ENCODE measurements at regions not wholly inside any gene's neighbourhood (a gene's known extent, or its start where the extent isn't known, plus 50 kb on each side); places are given as distances from the start of the nearest gene placed in this dataset.

- no peak for DNase-seq (ENCODE audit: extremely low read depth in 1 of 11, low read depth in 9 of 11, low spot score in 4 of 11)
Measured at GRCh38 chr6:24004062-24004461, 122.0 kb upstream of the NRSN1 start.

GRCh38 chr6:24004659-24005058 is 121.4 kb upstream of the NRSN1 start:
- no peak for DNase-seq (ENCODE audit: extremely low read depth in 1 of 11, low read depth in 9 of 11, low spot score in 4 of 11)

- DNase-seq (ENCODE audit: extremely low read depth in 1 of 11, low read depth in 9 of 11, low spot score in 4 of 11) = no peak
Measured at GRCh38 chr6:24006254-24006653, 119.8 kb upstream of the NRSN1 start.

- no peak for DNase-seq (ENCODE audit: extremely low read depth in 1 of 11, low read depth in 9 of 11, low spot score in 4 of 11)
Measured at GRCh38 chr6:24009319-24009718, 116.7 kb upstream of the NRSN1 start.

- no peak for DNase-seq (ENCODE audit: extremely low read depth in 1 of 11, low read depth in 9 of 11, low spot score in 4 of 11)
Measured at GRCh38 chr6:24010133-24010532, 115.9 kb upstream of the NRSN1 start.

- DNase-seq (ENCODE audit: extremely low read depth in 1 of 11, low read depth in 9 of 11, low spot score in 4 of 11) = no peak
Measured at GRCh38 chr6:24016286-24016685, 109.7 kb upstream of the NRSN1 start.

- no peak for DNase-seq (ENCODE audit: extremely low read depth in 1 of 11, low read depth in 9 of 11, low spot score in 4 of 11)
Measured at GRCh38 chr6:24016857-24017256, 109.2 kb upstream of the NRSN1 start.

GRCh38 chr6:24019393-24019792 is 106.6 kb upstream of the NRSN1 start:
- no peak for DNase-seq (ENCODE audit: extremely low read depth in 1 of 11, low read depth in 9 of 11, low spot score in 4 of 11)

- no peak for DNase-seq (ENCODE audit: extremely low read depth in 1 of 11, low read depth in 9 of 11, low spot score in 4 of 11)
Measured at GRCh38 chr6:24019830-24020229, 106.2 kb upstream of the NRSN1 start.

GRCh38 chr6:24026050-24026449 is 100.0 kb upstream of the NRSN1 start:
- no peak for DNase-seq (ENCODE audit: extremely low read depth in 1 of 11, low read depth in 9 of 11, low spot score in 4 of 11)

- DNase-seq (ENCODE audit: extremely low read depth in 1 of 11, low read depth in 9 of 11, low spot score in 4 of 11) = peak in 1 of 11 donors; percentile 22
Measured at GRCh38 chr6:24031496-24031895, 94.5 kb upstream of the NRSN1 start.

GRCh38 chr6:24032896-24033688 is 92.9 kb upstream of the NRSN1 start:
- no peak for DNase-seq (ENCODE audit: extremely low read depth in 1 of 11, low read depth in 9 of 11, low spot score in 4 of 11)

GRCh38 chr6:24043848-24044247 is 82.2 kb upstream of the NRSN1 start:
- DNase-seq (ENCODE audit: extremely low read depth in 1 of 11, low read depth in 9 of 11, low spot score in 4 of 11) = no peak

- DNase-seq (ENCODE audit: extremely low read depth in 1 of 11, low read depth in 9 of 11, low spot score in 4 of 11) = no peak
Measured at GRCh38 chr6:24051942-24052589, 73.9 kb upstream of the NRSN1 start.

GRCh38 chr6:24052590-24052961 is 73.4 kb upstream of the NRSN1 start:
- no peak for DNase-seq (ENCODE audit: extremely low read depth in 1 of 11, low read depth in 9 of 11, low spot score in 4 of 11)

- DNase-seq (ENCODE audit: extremely low read depth in 1 of 11, low read depth in 9 of 11, low spot score in 4 of 11) = no peak
Measured at GRCh38 chr6:24053057-24053456, 73.0 kb upstream of the NRSN1 start.

- DNase-seq (ENCODE audit: extremely low read depth in 1 of 11, low read depth in 9 of 11, low spot score in 4 of 11) = no peak
Measured at GRCh38 chr6:24054388-24054787, 71.6 kb upstream of the NRSN1 start.

- no peak for DNase-seq (ENCODE audit: extremely low read depth in 1 of 11, low read depth in 9 of 11, low spot score in 4 of 11)
Measured at GRCh38 chr6:24056567-24056966, 69.4 kb upstream of the NRSN1 start.

GRCh38 chr6:24057030-24057429 is 69.0 kb upstream of the NRSN1 start:
- no peak for DNase-seq (ENCODE audit: extremely low read depth in 1 of 11, low read depth in 9 of 11, low spot score in 4 of 11)

- no peak for DNase-seq (ENCODE audit: extremely low read depth in 1 of 11, low read depth in 9 of 11, low spot score in 4 of 11)
Measured at GRCh38 chr6:24060982-24061754, 64.8 kb upstream of the NRSN1 start.
